Stimulated activated CD4-positive, alpha-beta T cell treated with anti-CD3 and anti-CD28 coated beads, TNF-alpha, amount 100 ng/mL, for 48 hours (primary cell): ENCODE measurements at regions not wholly inside any gene's neighbourhood (a gene's known extent, or its start where the extent isn't known, plus 50 kb on each side); places are given as distances from the start of the nearest gene placed in this dataset.

Source experiments
- DNase-seq, 3 donors: peaks; one replicate each; pipeline ENCODE4 v3.0.0-alpha.2; 2020; ENCODE audit warnings: low read depth in 3 of 3

DNA sequence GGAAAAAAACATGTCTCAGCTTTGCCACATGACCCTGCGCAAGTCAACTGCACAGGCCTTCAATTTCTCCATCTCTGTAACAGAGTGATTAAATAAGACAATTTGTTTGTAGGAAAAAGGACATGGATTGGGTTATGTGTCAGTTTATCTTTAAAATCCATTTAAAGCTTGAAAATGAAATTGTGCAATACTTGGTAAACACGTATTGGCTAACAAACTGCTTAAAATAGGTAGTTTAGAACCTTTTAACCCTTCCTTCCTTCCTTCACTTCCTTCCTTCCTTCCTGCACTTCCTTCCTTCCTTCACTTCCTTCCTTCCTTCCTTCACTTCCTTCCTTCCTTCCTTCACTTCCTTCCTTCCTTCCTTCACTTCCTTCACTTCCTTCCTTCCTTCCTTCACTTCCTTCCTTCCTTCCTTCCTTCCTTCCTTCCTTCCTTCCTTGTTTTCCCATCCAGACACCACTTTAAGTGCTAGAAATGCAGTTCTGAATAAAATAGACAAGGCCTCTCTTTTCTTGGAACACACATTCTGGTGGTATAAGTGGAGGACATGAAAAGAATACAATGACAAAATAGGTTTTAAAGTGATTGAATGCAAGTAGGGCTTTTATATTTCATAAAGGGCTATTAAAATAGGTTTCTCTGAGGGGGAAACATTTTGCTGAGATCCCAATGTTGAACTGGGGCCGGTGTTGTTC lies 130.2 kb upstream of the TP63 start:
- no peak for DNase-seq

DNA sequence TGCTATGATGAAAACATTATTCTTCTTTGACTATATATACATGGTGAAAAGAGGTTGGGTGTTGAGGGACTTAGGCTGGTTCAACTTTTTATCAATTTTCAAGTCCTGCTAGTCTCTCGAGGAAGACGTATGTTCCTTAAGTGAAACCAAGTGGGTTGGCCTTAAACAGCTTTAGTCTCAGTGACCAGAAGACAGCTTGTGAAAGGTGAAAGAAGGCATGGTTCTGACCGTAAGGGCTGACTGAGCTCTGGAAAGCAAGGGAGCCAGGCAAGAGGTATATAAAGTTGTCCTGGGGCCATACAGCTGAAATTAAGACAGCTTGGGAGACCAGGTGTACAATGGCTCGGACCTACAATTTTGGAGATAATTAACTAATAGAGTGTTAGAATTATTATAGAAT lies 128.9 kb upstream of the TP63 start:
- DNase-seq: no peak

DNA sequence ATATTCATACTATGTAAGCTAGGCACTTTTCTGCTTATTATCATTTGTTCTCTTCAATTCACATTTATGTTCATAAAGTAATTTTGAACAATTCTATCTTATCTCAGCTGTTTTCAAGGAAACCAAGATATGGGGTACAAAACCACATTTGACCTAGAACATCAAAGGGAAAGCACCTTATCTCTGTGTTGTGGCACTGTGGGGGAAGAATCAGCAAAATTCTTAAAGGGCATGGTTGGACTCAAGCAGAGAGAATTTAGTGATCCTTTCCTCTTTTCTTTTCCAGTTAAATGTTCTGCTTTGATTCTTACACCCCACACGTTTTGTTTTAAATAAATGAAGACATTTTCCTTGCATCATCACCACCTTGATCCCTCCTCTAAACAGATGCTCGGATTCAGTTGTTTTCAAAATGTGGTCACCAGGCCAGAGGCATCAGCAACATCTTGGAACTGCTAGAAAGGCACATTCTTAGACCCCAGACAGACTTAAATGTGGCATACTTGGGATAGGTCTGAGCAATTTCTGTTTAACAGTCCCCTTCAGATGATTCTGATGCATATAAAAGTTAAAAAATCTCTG lies 128.4 kb upstream of the TP63 start:
- DNase-seq: no peak

DNA sequence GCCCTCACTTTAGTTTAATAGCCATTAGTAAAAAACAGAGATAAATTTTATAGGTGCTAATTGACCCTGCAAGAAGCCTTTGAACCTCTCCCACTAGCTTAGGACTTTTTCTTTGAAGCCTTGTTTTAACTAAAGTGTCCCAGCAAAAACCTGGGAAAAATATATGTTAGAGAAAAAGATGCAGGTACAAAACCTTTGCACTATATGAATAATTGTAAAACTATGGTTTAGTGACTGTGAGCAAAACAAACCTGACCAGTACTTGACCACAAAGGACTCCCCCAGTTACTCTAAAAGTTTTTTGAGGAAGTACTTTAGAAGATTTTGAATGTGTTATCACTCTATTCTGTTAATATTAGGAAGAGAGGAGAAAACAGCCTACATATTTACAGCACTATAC lies 123.3 kb upstream of the TP63 start:
- DNase-seq: no peak

DNA sequence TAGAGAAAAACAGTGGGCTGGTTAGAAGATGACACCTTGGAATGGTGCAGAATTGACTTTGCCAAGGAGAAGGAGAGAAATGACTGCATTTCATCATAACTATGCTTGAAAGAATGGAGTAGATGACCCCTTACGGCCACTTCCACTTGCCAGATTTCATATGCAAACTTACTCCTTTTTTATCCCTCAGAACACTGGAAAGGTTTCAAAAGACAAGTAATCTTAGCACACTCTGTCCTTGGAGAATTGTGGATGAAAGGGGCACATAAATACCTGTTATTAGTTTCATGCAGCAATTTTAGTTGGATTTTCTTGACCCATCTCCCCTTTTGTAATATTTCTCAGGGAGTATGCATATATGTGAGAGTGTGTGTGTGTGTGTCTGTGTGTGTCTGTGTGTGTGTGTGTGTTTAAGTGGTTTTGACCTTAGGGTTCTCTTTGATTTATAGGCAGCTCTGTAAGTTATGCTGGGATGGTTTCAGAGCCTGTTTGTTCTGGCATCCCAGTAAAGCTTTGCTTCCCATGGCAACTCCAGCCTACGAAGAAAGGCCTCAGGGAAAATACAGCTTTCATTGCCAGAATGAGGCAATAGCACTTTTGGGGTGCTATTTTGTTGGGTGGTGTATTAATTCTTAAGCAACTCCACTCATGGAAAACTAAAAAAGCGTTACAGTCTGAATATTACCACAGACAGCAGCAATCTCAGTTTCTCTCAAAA lies 122.2 kb upstream of the TP63 start:
- no peak for DNase-seq

DNA sequence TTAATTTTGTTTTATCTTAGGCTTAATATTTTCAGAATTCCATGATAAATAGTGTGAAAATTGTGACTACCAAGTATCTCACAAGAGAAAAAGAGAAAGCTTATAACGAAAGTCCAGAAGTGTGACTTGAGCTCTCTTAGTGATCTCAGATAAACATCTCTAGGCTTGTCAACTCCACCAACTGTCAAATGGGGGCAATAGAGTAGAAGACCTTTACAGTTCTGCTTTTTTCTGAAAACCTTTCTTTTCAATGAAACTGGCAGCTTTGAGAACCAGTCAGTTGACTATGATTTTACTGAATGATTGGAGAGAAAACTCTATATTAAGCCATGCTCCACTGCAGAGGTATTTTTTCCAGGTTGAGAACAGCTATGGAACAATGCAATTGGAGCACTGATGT lies 119.2 kb upstream of the TP63 start:
- DNase-seq: no peak

DNA sequence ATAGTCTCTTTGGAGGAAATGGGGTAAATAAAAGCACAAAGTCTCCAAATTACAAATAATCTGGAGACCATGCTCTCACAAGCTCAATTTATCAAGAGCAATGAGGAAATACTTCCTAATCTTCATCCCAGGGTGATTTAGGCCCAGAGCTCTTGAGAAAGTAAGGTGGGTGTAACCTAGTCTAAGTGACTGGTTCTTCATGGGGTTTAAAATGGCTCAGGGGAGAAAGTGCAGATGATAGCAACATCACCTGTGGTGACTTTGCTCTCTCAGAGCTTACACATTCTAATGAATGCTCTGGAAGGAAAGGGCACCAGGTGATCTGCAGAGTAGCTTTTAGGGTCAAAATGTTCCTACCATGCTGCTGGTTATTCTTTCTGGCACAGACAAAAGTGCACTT lies 118.4 kb upstream of the TP63 start:
- no peak for DNase-seq

DNA sequence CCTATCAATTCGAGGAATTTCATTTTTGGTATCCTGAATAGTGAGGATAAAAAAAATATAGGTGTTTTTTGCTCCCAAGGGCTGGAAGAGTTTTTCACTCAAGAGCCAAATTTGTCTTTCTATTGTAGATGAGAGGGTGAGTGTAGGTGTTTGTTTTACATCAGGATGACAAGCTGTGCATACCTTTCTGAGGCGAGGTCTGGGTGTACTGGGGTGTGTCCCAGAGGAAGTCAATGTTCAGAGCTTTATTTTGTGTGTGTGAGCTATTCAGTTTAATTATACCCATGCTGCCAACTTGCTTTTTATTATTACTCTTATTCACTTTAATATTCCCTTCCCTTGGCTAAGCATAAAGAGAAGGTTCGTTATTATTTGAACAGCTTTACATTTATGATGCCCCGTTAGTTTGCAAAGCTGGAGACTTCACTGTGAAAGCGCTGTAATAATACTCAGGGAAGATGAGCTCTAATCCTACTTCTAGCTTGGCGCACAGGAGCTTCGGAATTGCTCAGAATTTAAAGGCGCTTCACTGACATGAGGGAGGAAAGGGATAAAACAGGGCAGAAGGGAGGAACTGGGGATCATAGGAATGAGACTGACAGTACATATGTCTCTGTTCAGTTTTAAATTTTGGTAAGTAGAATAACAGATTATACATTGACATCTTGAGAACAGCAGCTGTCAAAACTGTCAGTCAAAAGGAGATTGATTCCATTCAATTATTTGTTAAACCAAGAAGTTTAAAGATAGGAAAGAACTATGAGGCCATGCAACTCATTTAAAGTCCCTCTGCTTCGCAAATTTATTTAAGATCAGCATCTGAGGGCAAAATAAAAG lies 117.7 kb upstream of the TP63 start:
- DNase-seq: no peak

DNA sequence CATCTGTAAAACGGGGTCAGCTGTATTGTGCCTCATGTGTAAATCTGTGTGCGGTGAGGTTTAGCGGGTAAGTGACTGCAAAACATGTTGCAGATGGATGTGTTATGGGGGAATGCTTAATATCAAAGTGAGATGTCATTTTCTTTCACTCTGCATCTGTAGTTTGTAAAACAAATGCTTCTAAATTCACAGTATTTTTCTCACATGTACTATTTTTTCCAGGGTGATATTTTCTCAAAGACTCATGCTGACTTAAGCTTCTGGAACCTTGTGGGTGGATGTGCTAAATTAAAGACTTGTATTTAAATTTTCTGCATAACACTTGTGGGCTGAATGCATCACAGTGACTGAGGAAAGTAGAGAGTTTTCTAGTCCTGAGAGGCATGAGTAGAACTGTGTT lies 115.2 kb upstream of the TP63 start:
- no peak for DNase-seq

DNA sequence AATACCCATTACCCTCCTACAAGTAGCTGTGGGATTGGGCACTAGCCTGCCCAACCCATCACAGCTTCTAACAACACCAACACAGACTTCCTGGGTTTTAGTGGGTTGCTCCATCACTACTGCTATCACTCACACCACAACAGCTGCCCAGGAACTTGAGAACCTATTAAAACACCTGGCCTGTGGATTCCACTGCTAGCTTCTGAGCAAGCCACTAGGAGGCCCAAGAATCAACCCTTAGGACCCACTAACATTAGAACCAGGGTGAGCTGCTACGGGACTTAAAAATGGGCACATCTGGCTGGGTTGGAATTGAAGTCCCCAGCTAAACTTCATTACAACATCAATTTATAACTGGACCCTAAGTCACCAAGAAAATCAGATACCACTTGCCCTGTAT lies 113.2 kb upstream of the TP63 start:
- no peak for DNase-seq

DNA sequence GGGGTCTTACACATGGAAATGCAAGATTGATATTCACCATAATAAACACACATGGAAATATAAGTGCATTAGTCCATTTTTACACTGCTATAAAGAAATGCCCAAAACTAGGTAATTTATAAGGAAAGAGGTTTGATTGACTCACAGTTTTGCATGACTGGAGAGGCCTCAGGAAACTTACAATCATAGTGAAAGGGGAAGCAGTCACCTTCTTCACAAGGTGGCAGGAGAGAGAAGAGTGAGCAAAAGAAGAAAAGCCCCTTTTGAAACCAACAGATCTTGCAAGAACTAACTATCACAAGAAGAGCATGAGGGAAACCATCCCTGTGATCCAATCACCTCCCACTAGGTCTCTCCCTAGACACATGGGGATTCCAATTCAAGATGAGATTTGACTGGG lies 111.7 kb upstream of the TP63 start:
- no peak for DNase-seq

DNA sequence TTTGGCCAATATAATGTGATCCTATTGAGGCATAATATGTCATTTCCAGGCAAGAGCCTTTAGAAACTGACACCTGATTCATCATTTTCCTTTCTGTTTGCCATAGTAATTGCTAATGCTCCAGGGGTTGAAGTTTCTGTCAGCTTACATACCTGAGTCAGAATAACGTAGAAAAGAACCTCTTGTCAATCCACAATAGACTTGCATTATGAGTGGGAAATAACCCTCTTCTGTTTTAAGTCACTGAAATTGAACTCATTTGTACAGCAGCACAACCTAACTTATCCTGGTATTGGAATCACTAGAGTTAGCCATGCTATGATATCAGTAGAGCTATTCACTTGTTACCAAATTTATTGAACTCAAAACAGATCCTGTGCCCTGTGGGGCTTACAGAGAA lies 101.7 kb upstream of the TP63 start:
- DNase-seq: no peak

DNA sequence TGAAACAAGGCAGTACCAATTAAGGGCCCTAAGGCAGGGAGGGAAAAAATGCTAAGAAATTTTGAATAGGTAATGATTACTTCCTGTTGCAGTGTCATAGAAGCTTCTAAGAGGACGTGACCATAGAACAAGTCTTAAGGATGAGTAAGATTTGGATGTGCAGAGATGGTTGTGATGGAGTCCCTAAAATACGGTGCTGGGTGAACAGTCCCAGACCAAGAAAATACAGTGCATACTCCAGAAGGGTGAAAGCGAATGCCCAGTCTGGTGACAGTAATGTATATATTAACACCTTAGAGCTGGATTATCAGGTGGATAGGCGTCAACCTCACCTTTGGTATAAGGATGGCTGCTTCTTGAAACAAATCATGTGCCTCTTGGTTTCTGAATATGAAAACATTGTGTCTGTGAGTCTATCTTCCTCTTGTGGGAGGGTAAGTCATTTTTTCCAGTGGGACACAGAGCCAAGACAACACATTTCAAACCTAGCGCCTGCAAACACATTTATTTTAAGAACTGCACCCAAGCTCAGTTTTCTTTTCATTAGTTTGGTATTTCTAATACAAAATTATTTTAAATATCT lies 101.2 kb upstream of the TP63 start:
- no peak for DNase-seq

DNA sequence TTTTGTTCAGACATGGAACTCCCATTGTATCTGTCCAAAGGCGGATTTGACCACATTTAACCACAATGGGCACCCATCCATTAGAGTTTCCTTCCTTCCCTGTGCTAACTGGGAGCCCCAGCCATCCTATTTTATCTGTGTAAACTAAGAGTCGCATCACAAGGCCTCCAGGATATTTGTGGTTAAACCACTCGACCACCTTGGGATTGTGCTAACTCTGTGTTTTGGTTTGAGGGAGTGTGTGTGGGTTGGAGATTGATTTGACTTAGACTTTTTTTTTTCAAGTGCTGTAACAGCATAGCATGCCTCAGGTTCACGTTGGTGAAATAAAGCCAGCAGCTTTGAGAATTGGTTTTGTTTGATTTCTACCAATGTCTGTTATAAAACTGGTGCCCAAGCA lies 100.4 kb upstream of the TP63 start:
- no peak for DNase-seq

DNA sequence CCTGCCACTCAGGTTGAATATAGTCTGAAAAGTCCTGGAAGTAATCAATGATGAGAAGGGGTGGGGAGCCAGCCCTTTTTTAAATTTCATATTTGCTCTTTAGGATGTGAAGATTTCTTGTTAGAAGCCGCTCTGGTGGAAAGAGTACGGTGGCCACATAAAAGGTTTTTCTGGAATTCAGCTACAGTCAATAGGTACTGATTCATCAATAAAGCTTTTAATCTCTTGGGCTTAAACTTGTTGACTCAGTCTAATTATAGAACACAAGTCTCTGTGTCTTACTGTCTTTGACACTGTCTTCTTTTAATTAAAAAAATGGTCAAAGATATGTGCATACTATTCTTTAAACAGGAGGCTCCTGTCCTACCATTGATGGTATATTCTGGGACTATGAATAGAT lies 99.9 kb upstream of the TP63 start:
- DNase-seq: no peak

DNA sequence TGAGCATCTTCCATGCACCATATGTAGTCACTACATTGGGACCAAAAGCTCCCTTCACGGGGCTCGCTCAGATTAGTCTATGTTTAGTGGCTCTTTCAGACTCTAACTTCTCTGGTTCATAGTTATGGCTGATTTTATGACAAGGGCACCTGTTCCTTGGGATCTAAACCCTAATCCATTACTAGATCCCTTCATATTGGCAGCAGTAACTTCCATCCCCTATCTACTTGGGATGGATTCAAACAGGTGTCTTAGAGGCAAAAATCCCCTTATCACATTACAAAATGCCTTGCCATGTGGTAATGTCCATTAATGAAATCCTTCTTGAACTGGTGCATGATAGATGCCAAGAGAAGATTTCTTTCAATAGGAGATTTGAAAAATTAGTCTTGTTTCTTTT lies 96.7 kb upstream of the TP63 start:
- DNase-seq: no peak

DNA sequence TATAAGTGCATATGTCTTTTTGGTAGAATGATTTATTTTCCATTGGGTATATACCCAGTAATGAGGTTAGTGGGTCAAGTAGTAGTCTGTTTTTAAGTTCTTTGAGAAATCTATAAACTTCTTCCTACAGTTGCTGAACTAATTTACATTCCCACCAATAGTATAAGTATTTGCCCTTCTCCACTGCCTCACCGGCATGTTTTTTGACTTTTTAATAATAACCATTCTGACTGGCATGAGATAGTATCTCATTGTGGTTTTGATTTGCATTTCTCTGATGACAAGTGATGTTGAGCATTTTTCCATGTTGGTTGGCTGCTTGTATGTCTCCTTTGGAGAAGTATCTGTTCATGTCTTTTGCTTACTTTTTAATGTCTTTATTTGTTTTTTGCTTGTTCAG lies 94.1 kb upstream of the TP63 start:
- DNase-seq: no peak

DNA sequence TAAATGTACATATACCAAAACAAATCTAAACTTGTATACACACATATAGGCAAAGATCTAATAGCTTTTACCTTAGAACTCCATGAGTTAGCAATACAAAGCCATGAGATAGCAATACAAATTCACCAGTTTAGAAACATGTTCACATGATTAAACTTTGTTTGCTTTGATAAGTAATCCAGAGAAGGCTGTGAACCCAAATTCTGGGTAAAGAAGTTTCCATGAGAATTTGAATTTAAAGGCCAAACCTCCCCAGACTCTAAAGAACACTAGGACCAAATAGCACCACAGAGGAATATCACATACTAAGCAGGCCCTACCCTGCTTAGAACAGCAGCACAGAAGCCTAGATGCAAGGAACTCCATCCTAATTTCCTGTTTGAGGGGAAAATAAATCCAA lies 83.7 kb upstream of the TP63 start:
- no peak for DNase-seq

DNA sequence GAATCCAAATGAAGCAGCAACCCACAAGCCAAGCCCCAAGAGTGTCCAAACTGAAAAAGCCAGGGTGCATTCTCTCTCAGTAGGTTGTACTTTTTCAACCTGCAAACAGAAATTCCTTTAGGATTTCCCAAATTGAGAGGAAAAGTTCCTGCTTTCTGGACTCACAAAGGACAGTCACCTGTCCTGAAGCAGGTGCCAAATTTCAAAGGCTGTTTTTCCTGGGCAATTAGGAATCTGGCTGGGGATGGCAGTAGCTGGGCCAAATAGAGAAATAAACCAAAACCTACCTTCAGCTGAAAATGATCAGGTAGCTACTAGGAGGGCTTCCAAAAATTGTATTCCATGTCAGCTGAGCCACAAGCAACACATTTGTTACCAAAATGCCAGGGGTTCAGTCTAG lies 83.1 kb upstream of the TP63 start:
- DNase-seq: no peak

DNA sequence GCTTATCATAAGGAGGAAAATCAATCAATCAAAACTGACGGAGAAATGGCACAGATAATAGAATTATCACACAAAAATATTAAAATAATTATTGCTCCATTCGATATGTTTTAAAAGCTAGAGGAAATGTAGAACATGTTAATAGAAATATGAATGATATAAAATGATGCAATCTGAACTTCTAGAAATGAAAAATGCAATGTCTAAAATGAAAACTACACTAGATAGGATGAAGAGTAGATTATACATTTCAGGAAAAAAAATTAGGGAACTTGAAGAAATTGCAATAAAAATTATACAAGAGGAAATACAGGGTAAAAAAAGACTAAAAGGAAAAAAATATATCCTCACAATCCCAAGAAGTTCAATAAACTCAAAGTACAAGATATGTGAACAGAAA lies 80.2 kb upstream of the TP63 start:
- DNase-seq: no peak

DNA sequence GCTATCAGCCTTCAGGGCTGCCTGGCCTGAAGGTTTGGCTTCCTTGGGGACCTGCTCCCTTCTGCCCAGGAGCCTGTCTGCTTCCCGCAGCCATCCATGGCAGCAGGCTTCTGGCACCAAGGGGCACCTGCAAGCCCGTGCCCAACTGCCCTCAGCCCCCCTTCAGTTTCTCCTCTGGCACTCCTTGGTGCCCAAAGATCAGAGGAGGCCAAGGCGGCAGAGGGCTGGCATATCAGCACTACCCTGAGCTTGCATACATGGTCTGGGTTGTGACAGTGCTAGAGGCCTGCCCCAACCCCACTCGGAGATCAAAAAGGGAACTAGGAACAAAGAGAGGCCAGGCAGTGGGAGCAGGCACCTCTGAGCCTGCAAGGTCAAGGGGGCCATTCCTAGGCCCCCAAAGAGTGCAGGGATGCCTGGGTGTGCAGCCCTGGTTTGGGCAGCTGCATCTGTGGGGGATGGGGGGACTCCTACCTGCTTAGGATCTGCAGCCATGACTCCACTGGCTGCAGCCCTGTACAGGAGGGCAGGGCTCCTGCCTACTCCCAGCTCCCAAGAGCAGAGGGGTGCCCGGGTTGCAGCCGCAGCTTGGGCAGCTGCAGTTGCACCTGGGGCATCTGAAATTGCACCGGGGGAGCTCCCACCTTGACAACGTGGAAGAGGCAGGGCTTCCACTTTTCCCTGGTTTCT lies 76.2 kb upstream of the TP63 start:
- no peak for DNase-seq

DNA sequence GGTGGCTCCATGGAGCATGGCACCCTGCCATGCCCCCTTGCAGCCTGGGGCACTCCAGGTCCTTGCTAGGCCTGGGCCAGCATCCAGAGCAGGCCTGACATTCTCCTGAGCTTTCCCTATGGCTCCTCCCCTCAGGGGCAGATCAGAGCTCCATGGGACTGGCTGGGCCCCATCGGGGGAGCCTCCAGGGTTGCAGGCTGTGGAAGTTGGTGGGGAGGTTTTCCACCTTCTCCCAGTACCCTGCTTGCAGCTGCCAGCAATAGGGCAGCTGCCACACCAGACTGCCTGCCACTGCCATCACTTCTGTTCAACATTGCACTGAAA lies 75.7 kb upstream of the TP63 start:
- no peak for DNase-seq
